ENCODE measurements at regions not wholly inside any gene's neighbourhood (a gene's known extent, or its start where the extent isn't known, plus 50 kb on each side); places are given as distances from the start of the nearest gene placed in this dataset.

DNA sequence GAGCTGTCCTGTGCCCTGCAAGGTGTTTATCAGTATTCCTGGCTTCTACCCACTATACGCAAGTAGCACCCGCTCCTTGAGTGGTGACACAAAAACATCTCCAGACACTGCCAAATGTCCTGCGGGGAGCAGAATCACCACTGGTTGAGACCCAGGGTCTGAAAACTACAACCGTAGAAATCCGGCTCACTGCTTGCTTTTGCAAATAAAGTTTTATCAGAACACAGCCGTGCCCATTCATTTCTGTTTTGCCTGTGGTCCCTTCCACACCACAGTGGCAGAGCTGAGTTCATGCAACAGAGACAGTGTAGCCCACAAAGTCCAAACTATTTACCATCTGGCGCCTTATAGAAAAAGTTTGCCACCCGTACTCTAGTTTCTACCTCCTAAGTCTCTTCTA, 125.7 kb upstream of the DIO3 start:
- no peak for DNase-seq

DNA sequence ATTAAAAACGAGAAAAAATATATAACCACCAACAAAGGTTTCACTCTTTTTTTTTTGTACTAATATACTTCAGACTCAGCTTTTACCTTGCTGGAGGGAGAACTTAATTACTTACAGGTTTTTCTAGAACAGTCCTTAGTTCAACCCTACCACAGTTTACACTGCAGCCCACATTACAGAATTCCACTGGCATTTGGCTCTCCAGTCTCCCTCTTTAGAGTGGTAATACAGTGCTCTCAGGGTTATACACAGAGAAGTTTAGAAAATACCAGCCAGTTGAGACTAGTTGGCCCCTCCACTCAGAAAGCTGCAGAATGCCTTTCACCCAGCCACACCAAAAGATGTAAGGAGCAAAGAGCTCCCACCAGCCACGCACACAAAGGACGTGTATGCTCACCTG, 122.3 kb upstream of the DIO3 start:
- no peak for DNase-seq

DNA sequence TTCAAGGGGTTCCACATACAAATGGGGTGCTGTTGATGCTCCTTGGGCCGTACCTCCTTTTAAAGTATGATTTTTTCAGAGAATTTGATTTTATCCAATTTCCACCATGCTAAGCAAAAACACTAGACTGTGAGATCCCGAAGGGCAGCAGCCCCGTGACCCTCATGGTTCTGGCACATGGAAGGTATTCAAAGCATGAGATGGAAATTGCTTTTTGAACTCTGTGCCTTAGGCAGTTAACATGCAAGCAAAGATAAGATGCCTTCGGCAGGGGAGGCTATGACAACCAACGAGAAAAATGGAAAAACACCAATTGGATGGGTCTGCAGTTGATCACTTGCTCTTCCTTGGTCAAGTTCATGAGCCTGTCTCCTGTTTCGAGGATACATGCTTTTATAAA, 120.8 kb upstream of the DIO3 start:
- no peak for DNase-seq

DNA sequence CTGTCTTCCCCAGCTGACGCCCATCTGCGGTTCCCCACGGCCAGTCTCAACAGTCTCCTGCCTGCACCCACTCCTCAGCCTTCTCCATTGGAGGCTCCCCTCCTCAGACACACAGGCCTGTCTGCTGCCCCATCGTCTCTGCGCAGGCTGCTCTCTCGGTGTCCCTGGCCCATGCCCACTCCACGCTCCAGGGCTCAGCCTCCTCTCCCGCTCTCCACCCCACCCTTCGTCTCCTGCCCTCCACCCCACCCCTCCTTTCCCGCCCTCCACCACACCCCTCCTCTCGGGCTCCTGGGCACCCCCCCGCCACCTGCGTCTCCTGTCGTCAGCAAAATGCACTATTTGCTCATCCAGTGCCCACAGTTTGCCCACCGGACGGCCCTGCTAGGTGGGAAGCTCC, 119.6 kb upstream of the DIO3 start:
- DNase-seq, result no peak

DNA sequence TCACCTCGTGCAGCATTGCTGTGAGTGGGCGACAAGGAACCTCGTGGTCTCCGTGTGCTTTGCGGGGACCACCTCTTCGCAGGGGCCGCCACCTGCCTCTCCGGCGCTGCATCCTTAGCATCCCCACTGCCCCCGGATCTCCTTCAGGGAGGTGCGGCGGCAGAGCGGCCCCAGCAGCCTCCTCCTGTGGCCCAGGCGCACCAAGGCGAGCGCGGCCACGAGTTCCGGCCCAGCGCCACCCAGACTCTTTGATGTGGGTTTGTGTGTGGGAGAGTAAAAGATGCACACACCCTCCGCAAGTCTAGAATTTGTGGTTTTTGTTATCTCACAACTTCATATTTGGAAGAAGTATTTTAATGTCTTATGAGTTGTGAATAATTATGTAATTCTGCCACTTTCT, 118.8 kb upstream of the DIO3 start:
- DNase-seq, result peak; percentile 58

DNA sequence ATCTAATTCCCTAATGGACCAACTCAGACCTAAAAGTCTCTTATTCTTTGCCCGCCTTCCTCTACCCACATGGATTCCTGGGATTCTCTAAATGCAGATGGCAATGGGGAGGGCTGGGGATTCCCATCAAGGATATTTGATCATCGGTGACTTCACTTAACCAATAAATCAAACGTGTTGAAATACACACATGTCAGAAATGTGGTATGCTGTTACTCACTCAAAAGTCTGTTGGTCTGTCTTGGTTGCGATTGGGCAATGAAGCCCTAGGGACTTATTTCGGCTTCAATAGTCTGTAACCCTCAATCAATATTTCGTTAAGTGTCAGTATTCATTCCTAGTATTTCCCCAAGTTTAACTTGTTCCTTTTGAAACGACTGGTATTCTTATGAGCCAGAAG, 117.2 kb upstream of the DIO3 start:
- no peak for DNase-seq

DNA sequence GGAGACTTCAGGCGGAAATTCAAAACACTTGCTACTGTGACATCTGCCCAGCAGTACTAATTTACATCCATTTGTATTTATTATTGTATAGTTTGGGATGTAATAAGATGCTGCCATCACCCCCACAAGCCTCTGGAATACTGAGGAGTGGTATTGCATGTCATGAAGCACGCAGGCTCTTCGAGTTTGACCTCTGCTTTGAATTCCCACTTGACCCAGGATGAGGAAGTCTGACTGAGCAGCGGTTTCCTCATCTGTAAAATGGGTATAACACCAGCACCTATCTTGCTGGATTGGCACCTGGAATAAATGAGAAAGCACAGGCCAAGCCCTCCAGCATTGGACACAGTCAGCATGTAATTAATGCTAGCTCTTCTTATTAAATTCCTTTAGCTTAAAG, 116.0 kb upstream of the DIO3 start:
- DNase-seq, result no peak

DNA sequence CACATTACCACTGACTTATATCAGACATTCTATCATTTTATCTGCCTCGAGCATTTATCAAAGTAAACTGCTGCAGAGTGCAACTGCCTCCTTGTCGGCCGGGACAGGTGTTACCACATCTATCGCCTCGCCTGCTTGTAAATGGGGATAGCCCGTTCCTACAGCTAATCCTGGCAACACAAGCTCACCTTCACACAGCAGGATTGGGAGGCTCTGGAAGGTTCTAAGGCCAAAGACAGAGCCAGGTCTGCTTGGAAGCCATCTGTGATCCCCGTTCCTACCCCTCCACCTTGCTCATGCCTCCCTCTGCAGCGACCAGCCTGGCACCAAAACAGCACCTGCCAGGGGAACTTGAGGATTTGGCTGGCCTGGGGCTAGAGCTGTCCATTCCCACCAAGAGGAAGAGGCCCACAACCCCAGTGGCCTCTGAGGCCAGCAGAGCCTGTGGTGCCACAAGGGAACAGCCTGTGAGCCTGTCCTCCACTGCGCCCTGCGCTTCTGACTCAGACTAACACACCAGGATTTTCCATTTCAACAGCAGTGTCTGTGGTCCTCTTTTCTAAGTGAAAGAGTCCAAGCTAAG, 114.8 kb upstream of the DIO3 start:
- no peak for DNase-seq

DNA sequence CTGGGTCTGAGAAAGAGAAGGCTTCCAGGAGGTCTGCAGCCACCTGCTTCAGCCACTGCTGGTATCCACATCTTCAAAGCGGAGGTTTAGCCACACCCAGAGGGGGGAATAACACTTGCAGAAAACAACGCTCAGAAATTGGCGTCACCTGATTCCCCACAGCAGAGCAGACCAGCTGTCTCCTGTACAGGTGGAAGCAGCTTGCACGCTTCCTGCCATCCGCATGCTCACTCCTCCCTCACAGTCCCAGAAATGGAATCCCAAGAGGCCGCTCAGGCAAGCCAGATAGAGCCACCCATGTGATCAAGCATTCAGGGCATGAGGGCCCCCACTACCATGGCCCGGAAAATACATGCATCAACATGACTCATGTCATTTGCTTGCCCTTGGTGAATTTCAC, 112.2 kb upstream of the DIO3 start:
- no peak for DNase-seq

DNA sequence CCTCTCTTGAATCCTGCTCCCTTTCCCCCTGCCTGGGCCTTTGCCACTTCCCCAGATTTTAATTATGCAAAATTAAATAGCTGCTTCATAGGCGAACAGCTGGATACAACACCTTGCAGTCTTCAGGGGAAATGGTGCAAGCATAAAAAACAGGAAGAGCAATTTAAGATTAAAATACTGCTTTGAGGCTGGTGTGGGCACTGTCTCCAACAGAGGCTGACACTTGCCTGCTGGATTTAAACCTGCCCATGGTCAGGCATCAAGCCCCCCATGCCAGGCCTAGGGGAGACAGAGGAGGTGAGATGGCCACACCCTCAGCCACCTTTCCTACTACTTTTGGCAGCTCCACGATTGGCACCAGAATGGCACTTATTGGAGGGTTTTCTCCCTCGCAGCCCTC, 110.1 kb upstream of the DIO3 start:
- DNase-seq, result no peak

DNA sequence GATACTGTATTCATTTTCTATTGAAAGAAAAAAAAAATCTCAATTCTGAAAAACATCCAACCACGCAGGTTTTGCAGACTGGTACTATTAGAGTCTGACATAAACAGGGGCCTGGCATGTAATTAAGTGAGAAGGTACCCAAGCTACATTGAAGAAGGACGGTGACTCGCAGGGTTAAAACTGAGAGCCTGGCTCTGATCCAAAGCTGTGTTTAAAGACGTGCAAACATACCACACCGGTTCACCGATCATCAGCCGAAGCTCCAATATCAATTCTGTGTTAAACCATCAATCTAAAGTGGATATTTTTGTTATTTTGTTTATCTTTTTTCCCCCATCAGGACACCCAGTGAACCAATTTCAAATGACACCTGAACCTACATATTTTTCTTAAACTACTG, 108.1 kb upstream of the DIO3 start:
- DNase-seq, result no peak

DNA sequence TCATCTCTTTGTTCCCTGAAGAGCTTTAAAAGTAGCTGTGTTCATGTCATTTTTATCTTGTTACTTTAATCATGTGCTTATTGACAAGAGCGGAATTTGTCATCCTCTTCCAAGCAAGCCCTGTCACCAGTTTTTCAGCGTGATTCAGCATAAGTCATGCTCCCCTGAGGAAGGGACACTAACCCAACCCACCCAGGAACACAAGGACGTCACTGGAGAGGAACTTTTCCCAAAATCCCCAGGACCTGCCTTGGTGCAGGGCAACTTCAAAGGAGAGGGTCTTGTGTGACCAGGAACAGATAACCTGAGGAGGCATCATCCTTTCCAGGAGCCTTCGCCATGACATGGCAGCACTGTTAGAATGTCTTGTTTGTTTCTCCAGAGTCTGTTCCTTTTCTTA, 107.1 kb upstream of the DIO3 start:
- DNase-seq, result no peak

DNA sequence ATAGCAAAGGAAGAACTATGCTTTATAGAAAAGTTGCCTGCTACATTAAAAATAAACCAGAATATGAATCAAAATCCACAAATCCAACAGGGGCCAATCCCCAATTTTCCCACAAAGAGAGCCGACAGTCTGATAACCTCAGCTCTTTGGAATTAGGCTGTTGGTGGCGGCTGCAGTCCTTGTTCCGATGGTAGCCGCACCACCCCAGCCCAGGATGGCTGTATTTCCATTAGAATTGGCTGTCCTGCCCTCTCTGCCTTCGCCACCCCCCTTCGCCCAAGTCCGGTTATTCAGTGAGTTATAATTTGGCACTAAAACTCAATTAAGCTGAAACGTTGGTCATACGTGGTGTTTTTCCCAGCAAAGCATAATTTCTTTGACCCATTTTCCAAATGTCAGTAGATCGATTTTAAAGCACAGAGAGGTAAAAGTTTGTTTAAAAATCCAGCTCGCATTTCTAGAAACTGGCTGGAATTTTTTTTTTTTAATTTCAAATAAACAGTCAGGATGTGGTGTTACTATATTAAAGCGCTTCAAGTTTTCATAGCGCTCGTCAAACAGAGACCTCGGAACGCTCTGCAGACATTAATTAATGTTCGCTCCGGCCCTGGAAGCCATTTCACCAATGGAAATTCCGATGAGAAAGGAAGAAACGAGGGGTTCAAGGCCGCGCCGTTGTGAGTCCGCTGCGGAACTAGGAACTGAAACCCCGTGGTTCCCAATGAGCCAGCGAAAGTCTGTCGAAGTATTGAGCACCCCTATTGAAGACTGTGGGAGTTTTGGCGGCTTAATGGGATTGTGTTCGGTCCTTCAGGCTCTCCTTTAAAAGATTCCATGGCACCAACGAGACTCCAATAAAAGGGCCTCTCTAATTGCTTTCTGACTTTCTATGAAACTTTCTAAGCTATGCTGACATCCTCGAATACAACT, 104.8 kb upstream of the DIO3 start:
- DNase-seq, result no peak

DNA sequence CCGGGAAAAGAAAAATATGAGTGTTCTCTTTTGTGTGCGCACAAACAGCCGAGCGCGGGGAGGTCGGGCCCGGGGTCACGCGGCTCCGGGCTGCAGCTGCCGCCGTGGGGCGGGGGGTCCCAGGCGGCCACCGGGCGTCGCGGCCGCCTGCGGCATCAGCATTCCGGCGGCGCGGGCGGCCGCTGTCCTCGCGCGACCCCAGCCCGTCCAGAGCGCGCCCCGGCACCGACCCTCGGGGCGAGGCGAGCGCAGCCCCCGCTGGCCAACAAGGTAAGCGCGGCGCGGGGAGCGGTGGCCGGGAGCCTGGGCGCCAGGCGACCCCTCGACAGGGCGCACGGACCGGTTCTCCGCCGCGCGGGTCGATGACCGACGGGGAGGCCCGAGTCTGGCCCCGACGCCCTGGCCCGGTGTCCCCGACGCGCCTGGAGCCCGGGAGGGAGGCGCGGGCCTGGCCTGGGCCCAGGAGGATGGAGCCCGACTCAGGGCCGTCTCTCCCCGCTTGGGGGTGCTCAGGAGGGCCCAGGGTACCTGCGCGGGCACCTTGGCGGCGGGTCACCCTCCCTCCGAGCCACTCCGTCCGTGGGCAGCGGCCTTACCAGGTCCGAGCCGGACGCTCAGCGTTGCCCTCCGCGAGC, 103.9 kb upstream of the DIO3 start:
- DNase-seq, result no peak

DNA sequence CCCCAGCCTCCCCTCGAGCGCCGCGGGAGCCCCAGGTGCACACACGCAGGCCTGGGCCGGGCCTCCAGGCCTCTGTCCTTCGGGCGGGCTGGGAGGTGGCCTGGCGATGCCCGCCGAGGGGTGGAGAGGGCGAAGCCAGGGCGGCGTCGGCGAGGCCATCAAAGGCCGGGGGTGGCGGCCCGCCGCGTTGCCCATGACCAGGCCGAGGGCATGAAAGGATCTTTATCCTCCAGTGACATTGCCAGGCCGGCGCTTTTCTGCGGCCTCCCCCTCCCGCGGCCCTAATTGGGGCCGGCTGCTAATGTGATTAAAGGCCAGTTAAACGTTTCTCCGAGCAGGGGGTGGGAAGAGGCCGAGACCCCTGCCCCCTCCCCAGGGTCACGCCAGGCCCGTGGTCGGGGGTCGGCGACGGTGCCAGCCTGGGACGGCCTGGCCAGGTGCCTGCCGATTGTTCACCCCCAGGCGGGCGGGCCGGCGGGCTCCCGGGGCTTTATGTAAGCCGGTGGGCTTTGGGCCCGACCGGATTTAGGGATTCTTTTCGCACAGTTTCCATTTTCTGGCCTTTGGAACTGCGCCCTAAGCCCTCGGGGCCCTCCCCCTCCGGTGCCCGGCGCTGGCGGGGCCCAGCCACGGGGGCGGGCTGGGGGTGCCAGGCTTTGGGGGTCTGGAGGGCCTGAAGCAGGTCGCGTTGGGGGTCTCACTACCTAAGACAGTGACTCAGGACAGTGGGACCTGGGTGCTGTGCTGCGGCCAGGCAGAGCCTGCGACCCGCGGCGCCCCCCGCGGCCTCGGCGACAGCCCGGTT, 103.2 kb upstream of the DIO3 start:
- no peak for DNase-seq

DNA sequence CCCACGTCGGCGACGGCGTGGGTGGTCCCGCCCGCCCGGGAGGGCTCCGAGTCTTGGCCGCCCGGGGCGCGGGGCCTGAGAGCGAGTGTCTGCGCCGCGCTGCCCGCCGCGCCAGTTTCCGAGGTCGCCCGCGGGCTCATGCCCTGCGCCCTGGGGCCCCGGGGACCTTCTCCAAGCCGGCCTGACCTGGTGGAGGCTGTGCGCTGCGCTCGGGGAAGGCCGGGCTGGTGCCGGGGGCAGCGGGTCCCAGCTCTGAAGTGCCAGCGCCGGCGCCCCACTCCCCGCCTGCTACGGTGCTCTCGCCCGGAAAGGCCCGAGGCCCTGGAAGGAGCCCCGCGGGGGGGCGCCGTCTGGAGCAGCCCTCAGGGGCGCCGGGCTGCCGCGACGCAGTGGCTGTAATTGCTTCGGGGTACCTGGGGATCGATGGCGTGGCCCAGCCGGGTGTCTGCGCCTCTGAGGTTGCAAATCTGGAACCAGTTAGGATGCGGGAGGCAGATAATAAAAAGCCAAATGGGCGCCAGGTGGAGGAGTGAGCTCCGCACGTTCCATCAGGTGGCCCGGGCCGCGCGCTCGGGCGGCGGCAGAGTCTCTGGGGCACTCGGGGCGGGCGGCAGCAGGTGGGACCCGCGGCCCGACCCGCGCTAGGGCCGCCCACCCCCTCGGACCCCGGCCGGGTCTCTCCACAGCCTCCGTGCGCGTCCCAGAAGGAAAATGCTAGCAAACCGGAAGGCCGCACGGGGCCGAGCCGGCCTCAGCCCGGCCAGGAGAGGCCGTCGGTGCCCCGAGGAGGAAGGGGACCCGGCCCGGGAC, 102.3 kb upstream of the DIO3 start:
- no peak for DNase-seq

DNA sequence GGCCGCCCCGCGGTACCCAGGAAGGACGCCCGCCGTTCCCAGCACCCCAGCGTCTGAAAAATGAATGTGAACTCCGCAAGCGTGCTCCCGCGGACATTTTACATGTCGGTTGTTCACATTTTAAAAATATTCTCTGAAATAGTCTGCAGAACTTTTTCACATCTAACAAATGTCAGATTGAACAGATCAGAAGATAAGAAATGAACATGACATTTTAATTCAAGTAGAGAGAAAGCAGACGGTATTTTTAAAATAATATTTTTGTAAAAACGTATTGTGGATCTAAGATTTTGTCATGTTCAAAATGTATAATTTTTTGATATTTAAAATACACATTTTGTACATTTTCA, 101.8 kb upstream of the DIO3 start:
- DNase-seq, result no peak

DNA sequence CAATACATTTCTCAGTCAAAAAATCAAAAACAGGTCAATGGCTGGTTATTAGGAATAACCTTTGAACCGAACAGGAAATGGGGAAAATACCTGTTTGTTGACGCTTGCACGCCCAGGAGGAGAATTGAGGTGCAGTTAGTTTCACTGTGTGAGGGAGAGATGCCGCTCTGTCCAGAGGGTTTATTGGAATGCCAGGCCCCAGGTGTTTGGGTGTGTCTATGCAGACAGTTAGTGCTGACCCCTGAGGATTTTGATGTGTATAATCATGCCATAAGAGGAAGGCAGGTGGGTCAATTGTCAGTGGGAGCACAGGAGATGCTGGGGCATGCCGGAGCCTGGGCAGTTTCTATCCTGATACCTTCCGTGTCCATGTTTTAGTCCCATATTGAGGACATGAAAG, 100.8 kb upstream of the DIO3 start:
- DNase-seq, result no peak

DNA sequence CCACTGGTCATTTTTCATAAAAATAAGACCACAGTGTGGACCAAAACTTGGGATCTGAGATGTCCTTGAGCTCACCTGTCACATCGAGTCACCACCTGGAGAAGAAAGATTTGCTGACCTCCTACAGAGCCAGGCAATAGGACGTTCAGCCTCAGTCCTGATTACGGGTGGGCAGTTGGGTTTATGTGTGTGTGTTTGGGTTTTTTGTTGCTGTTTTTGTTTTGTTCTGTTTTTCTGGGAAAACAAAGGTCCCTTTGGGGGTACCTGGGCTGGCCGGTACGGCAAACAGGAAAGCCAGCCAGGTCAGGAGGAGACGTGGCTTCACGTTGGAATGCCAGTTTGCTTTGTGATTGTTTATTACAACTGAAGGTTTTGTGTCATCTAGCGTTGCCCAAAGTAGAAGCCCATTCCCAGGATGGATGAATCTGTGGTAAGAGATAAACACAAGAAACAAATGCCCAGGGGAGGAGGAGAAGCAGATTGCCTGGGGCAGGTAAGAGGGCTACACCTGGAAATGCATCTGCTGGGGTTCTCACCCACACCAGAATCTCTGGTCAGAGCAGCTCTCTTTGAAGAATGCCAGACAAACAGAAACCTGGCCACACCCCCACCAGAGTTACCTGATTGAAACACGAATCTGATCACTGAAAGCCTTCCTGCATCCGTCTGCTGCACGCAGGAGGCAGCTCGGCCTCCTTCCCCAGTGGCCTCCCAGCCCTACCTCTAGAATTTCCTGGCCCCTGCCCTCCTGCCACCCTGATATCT, 100.1 kb upstream of the DIO3 start:
- DNase-seq, result no peak

DNA sequence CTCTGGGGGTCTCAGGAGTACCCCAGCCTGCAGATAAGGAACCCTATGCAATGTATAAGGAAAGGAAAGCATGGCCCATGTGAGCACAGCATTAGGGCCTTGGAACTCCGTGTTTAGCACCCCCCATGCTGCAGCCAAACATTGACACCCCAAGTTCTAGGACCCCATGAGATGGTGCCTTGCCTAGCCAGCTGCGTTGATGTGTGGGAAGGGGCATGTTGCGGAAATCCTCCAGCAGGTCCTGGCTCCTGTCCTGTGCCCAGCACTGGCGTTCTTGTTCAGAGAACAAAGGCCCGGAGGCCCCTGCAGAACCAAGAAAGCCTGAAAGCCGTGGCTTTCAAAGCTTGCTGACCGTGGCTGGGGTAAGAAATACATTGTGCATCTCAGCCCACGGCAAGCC, 99.4 kb upstream of the DIO3 start:
- DNase-seq, result no peak

DNA sequence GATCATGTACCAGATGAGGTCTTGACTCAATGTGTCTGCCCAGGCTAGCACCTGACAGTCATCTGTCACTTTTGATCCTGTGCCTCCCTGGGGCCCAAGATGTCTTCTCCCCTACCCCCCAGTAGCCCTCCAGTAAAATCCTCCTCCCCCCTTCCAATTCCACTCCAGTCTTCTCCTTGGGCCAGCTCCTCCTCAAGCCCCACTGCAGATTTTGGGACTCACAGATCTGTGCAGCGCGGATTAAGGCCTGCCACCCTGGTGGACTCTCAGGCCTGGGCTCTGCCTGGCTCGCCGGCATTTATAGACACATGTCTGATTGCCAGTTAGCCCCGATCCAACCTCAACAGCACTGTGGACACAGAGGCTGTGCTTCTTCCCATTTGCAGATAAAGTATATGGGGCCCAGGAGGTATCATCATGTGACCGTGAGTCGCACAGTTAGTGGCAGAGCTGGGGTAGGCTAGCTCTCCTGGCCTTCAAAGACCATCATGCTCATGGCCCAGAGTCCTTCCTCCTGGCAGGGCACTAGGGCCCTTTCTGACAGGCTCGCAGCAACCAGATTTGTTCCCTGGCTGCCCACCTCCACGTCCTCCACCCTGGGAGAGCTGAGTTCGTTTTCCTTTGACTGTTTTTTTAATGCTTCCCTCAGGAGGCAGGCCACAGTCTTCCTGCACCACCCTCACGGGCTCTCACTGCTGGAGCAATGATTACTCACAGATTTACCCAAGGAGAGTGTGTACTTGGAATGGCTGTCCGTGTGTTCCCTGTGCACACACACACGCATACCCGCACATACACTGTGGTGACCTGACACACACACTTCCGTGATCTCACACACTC, 98.3 kb upstream of the DIO3 start:
- DNase-seq, result no peak
